SKM-1 (cell line): ENCODE measurements at regions not wholly inside any gene's neighbourhood (a gene's known extent, or its start where the extent isn't known, plus 50 kb on each side); places are given as distances from the start of the nearest gene placed in this dataset.
"Not testable (repeated sequence)": the region's sequence is repeated elsewhere in the genome, so short reads cannot be mapped to it uniquely, and the experiment has no call there.

ENCODE experiments used
- DNase-seq: peaks from one replicate; lab custom pipeline; 2025; ENCODE audit not compliant: unreplicated experiment; lab: John Stamatoyannopoulos, UW

DNA sequence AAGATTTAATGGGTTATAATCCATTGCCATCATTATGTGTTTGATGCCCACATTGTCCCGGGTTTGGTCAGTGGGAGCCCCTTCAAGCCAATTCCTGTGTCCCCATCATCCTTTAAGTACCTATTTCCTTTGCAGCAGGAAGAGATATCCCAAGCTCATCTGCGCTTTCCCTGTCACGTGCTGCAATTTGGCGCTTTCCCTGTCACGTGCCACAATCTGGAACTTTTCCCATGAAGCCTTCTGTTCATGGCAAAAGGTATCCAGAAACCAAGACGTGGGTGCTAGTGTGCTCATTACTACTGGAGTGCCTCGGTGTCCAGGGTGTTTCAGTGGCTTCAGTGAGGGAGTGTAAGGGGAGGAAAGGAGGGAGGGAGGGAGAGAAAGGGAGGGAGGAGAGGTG lies 168.5 kb downstream of the NPIPB11 start:
- DNase-seq: no peak

DNA sequence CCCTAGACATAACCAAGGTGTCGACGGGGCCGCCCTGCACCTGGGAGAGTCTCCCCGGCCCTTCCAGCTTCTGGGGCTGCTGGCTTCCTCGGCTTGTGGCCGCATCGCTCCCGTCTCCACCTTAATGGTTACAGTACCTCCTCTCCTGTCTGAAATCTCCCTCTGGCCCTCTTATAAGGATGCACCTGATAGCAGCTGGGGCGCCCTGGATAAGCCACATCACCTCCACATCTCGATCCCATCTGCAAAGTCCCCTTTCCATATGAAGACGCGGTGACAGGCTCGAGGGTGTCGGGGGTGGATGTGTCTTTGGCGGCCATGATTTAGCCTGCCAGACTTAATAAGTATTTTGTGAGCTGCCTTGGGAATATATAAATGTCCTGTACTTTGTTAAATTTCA lies 169.0 kb downstream of the NPIPB11 start:
- not testable (repeated sequence) for DNase-seq

GRCh38 chr16:29237023-29237422 lies 169.5 kb downstream of the NPIPB11 start:
- not testable (repeated sequence) for DNase-seq

DNA sequence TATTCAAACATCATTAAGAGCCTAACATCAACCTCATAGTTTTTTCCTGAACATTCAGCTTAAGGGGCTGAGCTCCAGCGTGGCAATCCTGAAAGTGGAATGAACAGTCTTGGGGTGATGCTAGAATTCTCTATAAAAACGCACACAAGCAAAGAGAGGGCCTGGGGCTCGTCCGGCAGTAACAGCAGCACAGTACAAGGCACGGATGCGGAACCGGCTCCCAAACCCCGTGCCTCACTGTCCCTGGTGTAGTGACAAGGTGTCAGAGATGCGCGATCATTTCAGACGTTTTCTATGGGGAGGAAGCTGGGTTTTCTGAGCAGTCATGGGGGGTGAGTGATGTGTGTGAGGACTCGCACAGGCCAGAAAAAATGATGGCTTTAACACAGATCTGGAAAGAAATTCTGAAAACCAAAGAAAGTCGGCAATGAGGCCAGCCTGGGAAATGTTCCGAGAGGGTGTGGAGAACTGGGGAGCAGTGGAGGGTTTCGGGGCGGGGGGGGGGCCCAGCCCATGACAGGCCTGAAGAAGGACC lies 170.6 kb downstream of the NPIPB11 start:
- not testable (repeated sequence) for DNase-seq

DNA sequence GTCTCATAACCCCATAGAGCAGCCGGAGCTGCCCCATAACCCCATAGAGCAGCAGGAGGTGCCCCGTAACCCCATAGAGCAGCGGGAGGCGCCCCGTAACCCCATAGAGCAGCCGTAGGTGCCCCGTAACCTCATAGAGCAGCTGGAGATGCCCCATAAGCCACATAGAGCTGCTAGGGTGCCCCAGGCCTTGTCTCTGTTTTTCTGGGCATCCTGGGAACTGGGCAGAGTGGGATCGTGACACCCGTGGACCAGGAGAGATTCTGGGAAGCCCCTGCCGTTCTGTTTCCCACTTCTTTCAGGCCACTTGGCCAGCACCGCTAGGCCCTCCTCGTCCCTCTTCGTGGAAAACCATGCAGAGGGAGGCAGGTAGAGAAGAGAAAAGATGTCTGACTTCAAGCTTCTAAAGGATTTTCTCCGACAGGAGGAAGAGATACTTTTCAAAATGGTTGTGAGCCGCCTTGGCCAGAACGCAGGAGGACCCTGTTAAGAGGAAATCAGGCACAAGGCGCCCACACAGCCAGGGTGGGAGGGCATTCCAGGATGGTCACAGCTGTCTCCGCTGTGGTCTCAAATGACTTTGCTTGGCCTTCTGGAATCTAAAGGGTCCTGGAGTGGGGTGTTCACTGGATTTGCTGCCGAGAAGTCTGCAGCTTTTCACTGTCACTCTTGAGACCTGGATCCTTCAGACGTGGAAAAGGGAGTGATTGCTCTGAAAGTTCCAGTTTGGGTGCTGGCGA lies 171.8 kb downstream of the NPIPB11 start:
- not testable (repeated sequence) for DNase-seq

DNA sequence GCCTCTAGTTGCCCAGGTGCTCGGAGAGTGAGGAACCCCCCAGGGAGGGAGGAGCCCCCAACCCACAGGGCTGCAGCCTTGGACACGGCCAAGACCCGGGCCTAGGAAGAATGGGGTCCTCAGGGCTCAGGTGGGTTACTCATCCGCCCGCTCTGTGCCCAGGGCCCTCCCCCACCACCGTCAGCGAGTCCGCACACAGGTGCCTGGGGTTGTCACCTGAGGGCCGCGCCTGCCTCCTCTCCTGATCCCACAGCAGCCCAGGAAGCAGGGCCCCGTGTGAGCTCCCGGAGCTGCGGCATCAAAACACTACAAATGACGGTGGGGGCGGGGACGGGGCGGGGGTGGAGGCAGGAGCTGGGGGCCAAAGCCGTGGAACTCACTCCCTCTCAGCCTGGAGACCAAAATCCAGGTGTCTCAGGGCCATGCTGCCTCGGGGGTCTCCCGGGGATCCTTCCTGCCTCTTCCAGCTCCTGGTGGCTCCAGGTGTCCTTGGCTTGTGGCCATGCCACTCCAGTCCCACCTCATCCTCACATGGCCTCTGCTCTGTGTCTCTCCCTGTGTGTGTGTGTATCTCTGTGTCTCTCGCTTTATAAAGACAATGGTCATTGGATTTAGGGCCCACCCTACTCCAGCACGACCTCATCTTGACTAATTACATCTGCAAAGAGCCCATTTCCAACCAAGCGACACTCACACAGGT lies 172.7 kb downstream of the NPIPB11 start:
- not testable (repeated sequence) for DNase-seq

GRCh38 chr16:29232811-29233704 lies 173.5 kb downstream of the NPIPB11 start:
- DNase-seq: no peak

DNA sequence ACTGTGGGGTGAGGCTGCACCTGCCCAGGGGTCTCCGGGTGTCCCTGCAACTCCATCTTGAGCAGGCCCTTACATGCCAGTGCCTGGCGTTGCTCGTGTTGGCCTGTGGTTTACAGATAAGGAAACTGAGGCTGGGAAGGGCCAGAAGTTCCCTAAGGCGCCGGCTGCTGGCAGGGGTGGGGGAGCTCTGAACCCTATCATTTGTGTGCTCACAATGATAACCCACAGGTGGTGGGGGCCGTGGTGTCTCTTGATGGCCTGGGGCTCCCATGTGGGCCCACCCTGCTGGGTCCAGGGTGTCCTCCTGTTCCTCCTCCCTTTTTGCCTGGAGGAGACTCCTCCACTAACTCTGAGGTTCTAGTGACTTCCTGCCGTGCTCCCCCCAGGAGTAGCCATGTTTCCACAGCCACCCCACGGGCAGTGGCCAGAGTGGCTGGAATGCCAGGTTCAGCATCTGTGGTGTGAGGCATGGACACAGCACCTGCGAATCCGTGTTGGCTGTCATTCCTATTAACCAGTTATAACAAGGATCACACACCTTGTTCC lies 174.3 kb downstream of the NPIPB11 start:
- not testable (repeated sequence) for DNase-seq

DNA sequence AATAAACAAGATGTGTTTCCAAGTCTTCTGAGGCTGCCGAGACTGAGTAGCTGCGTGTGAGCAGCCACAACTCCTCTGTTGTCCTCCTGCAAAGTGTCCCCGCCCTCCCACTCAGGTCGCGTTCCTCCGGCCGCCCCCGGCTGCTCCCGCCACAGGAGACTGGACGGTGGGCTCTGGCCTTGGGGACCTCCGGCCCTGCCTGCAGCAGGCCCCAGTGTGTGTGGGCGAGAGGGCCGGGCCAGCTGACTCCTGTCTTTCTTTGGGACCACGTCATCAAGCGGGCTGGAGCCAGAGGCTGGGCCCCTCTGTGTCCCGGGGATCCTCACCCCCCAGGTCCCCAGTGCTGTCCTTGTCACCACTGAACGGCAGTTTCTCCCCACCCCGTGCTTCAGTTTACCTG lies 175.3 kb downstream of the NPIPB11 start:
- DNase-seq: no peak

GRCh38 chr16:29230671-29231096 lies 175.8 kb downstream of the NPIPB11 start:
- DNase-seq: no peak

DNA sequence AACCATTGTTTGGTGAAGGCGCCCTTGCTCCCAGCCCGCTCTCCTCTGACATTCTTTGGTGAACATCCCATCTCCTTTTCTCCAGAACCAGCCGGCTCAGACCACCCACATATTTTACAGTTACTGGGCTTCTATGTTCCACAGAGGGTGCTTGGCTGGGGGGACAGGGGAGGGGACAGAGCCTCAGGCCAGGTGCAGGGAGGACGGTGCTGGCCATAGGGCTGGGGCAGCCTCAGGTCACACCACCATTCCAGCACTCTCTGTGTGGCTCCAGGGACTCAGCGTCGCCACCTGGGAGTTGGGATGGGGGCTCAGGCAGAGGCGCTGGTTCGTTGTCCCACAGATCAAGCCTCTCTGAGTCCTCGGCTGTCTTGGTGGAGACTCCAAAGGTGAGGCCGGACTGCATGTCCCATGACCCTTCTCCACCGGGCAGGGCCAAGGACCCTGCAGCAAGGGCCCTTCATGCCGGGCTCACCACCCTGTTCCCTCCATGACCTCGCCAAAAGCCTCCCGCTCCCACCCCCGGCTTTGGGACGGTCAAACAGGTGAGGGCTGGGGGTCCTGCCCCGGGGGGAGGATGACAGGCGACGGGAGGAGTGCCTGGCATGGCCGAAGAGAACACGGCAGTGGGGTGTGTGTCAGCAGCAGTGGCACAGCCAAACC lies 176.4 kb downstream of the NPIPB11 start:
- not testable (repeated sequence) for DNase-seq

- not testable (repeated sequence) for DNase-seq
Observed at GRCh38 chr16:29229616-29230005, 176.9 kb downstream of the NPIPB11 start.

- not testable (repeated sequence) for DNase-seq
Observed at GRCh38 chr16:29228664-29229611, 177.6 kb downstream of the NPIPB11 start.

- DNase-seq: not testable (repeated sequence)
Observed at GRCh38 chr16:29227751-29228663, 178.5 kb downstream of the NPIPB11 start.

- no peak for DNase-seq
Observed at GRCh38 chr16:29226782-29227181, 179.7 kb downstream of the NPIPB11 start.

- not testable (repeated sequence) for DNase-seq
Observed at GRCh38 chr16:29224675-29225074, 181.8 kb downstream of the NPIPB11 start.

- not testable (repeated sequence) for DNase-seq
Observed at GRCh38 chr16:29222615-29223014, 183.9 kb downstream of the NPIPB11 start.

DNA sequence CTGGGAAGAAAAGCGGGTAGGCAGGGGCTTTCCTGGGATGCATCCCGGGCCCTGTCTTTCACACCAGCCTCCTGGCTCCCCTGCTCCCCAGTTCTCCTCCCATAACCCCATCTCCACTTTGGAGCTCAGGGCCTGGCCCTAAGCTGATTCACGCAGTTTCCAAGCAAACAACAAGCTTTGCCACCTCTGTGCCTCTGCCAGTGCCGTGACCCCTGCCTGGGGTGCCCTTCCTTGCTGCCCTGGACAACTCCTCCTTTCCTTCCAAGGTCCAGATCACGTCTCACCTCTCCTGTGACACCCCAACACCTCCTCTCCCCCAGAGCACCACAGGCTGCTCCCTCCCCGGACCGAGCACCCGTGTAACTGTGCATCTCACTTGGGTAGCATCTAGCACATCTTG lies 184.5 kb downstream of the NPIPB11 start:
- not testable (repeated sequence) for DNase-seq
